Activated CD4-positive, alpha-beta T cell treated with anti-CD3 and anti-CD28 coated beads, Interleukin-10, Interleukin-2, amounts not matched to agents 100 ng/mL and 50 ng/mL, durations not matched to agents 16 hours and 8 hours (primary cell): ENCODE measurements at regions not wholly inside any gene's neighbourhood (a gene's known extent, or its start where the extent isn't known, plus 50 kb on each side); places are given as distances from the start of the nearest gene placed in this dataset.

Experiments
- DNase-seq: peaks from one replicate; pipeline ENCODE4 v3.0.0-alpha.2; 2020

DNA sequence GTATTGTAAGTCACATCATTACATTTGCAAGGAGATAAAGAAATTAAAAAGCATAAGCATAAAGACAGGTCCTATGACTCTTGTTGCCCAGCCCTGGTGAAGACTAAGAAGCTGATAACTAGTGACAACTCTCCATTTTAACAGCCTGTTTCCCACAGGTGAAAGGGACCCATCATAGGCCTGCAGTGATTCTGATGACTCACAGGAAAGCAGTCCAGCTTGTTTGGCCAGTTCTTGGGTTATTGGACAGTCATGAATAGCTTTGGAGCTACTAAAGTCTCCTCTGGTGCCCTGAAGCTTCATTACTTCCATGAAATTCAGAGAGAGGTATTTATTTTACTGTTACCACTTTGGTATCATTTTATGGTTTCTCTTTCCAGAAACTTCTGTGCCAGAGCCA, 55.5 kb upstream of the DYRK2 start:
- DNase-seq, result no peak

DNA sequence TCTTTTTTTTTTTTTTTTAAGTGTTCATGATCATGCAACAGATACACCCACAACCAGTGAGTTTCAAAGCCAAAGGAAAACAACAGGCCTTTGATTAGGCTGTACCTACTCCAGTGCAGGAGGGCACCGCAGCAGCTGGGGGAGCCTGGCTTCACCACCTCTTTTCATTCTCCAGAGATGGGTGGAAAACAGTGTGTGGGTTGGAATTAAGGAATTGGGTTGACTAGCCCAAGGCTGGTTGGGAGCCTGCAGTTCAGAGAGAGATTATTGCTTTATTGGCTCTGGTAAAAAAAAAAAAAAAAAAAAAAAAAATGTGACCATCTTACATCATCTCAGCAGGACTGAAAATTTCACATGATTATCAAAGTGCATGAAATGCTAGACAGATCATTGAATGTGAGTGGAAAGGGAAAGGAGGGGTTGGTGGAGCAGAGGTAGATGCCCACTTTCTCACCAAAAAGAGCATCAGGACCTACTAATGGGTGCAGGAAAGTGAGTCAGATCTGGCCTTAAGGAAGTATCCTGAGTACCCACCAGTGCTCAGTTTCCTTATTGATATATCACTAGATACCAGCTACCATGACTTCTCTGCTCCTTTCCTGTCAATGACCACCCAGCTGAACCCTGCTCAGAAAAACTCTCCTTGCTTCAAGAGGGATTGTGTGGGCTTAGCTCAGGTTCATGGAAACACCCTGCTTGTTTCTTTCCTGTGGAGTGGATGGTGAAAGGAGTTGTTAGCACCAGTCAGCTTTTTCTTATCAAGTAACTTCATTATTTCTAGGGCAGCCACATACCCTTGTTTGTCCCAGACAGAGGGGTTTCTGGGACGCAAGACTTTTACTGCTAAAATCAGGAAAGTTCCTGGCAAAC, 54.8 kb upstream of the DYRK2 start:
- peak; percentile 6 for DNase-seq

DNA sequence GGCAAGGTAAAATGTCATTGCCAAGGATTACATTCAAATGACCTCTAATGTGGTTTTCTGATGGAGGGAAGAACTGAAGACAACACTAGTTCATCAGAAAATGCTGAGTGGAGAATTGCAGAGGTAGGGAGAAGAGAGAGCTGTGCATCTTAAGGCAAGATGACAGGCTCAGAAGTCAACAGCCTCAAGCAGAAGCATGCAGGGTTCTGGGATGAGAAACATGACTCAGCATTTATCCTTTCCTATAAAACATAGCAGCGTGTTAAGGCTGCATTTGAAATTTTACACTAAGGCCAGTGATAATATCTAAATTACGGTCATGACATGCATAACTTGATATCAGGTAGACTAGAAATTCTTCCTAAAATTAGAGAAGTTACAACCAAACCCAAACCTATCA, 53.7 kb upstream of the DYRK2 start:
- DNase-seq, result no peak

DNA sequence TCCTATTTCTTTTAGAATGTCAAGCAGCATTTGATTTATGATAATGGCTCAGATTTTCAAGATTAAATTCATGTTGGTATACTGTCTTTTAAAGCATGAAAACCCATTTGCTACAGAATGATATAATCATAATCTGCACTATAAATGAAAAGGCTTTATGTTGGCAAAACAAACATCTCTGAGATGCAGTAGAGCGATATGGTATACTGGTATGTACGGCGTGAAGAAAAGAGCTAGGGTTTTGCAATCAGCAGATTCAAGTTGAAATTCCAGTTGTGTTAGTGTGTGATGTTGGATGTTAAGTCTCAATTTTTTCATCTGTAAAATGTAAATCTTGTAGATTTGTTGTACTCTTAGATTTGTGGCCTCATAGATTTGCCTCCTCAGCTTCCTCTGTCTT, 53.2 kb upstream of the DYRK2 start:
- no peak for DNase-seq

DNA sequence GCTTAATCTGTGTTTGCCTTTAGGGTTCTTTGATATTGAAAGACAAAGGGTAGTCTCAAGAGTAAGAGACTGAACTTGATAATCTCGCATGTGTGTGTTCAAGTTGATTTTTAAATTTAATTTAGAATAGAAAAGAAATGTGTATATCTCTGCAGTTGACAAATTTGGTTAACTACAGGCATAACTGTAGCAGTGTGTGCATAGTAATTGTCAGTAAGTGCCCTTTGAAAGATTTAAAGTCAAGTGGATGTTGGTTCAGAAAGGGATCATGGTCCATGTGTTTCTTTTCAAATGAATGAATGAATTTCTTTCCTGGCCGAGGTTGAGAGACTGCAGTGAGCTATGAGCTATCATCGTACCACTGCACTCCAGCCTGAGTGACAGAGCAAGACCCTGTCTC, 49.9 kb upstream of the DYRK2 start:
- no peak for DNase-seq
